ENCODE measurements at regions not wholly inside any gene's neighbourhood (a gene's known extent, or its start where the extent isn't known, plus 50 kb on each side); places are given as distances from the start of the nearest gene placed in this dataset.

DNA sequence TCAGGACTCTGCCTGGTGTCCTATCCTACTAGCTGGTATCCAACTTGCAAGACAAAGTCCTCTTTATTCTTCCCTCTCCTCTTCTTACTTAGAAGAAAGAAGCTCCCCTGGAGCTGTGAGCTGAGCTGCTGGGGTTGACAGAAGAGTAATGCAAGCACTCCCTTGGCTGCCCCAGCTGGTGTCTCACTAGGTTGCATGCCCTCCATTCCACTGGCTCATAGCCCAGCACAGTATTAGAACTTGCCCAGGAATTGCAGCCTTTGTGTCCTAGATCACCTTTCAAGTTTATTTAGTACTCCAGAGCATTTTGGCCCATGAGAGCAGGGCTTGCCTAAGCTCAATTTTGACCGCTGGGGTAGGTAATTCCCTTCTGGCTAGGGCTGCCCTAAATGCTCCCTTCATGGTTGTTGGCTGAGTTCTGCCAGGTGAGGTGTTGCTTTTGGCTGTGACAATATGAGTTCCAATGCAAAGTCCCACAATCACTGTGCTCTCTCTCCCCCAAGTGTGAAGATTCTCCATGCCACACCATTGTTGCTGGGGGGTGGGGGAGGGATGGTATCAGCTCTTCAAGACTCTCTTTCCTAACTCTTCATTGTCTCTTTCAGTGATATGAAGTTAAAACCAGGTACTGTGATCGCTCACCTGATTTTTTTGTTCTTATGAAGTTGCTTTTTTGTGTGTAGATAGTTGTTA, 317.4 kb upstream of the DDHD1 start:
- Histone ChIP-seq H4K91ac (ENCODE audit: low read length) (no peak overlapping the region), H2BK120ac (ENCODE audit: low read depth, low read length) (no peak overlapping the region), H3K27ac (ENCODE audit: low read length, poor library complexity, severe bottlenecking) (no peak overlapping the region), H3K4me1 (ENCODE audit: control insufficient read depth, insufficient read depth, low read depth, low read length) (no peaks in the 10 kb centered on the region), H4K8ac (ENCODE audit: low read length) (no peak overlapping the region), H3K9ac (ENCODE audit: low read length) (no peak overlapping the region), H2BK5ac (ENCODE audit: low read depth, low read length, poor library complexity, severe bottlenecking) (no peak overlapping the region), H3K4me3 (ENCODE audit: insufficient read depth in 1 of 2, low read depth in 1 of 2, low read length in 2 of 2) (no peak overlapping the region), H2AFZ (ENCODE audit: low read depth, low read length) (no peak overlapping the region), H3K18ac (ENCODE audit: low read depth in 1 of 2, low read length in 2 of 2) (no peak overlapping the region), H3K4me2 (ENCODE audit: low read length, poor library complexity, severe bottlenecking) (no peak overlapping the region), H2AK5ac (ENCODE audit: low read length, severe bottlenecking) (no peak overlapping the region), H2BK12ac (ENCODE audit: low read length in 2 of 2) (no peak overlapping the region), H3K27me3 (ENCODE audit: control insufficient read depth in 1 of 2, insufficient read depth in 1 of 2, low read length in 2 of 2) (no peaks in the 10 kb centered on the region), H3K4ac (ENCODE audit: low read depth in 1 of 2, low read length in 2 of 2) (no peak overlapping the region), H3K23ac (ENCODE audit: low read length in 2 of 2) (no peak overlapping the region), H3K14ac (ENCODE audit: low read length in 2 of 2) (no peak overlapping the region), H3K9me3 (ENCODE audit: control insufficient read depth, low read length) (no peaks in the 10 kb centered on the region), H3K79me1 (replicated peaks; ENCODE audit: low read length, poor library complexity, severe bottlenecking) (no peaks in the 10 kb centered on the region), H2BK15ac (ENCODE audit: low read depth, poor library complexity, severe bottlenecking) (no peak overlapping the region), H3K36me3 (ENCODE audit: control insufficient read depth in 1 of 2, insufficient read depth in 2 of 2, low read depth in 1 of 2, low read length in 2 of 2) (no peaks in the 10 kb centered on the region)
- 94% methylated on average over 2 of the region's 2 CpGs for WGBS
- DNase-seq = no peak

DNA sequence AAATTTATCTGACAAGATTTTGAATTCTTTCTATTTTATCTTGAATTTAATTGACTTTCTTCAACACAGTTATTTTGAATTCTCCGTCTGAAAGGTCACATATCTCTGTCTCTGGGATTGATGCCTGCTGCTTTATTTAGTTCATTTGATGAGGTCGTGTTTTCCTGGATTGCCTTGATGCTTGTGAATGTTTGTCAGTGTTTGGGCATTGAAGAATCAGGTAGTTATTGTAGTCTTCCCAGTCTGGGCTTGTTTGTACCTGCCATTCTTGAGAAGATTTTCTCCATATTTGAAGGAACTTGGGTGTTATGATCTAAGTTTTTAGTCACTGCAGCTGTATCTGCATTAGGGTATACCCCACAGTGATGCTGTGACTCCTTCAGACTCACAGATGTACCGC, 315.8 kb upstream of the DDHD1 start:
- H2AK5ac ChIP-seq (ENCODE audit: low read length, severe bottlenecking) = no peak overlapping the region
- H3K18ac ChIP-seq (ENCODE audit: low read depth in 1 of 2, low read length in 2 of 2) = no peak overlapping the region
- no peak overlapping the region for H4K8ac ChIP-seq (ENCODE audit: low read length)
- H3K14ac ChIP-seq (ENCODE audit: low read length in 2 of 2) = no peak overlapping the region
- H3K27ac ChIP-seq (ENCODE audit: low read length, poor library complexity, severe bottlenecking) = no peak overlapping the region
- H3K4me2 ChIP-seq (ENCODE audit: low read length, poor library complexity, severe bottlenecking) = no peak overlapping the region
- H2BK12ac ChIP-seq (ENCODE audit: low read length in 2 of 2) = no peak overlapping the region
- H2BK15ac ChIP-seq (ENCODE audit: low read depth, poor library complexity, severe bottlenecking) = no peak overlapping the region
- no peak overlapping the region for H3K23ac ChIP-seq (ENCODE audit: low read length in 2 of 2)
- H2AFZ ChIP-seq (ENCODE audit: low read depth, low read length) = no peak overlapping the region
- no peaks in the 10 kb centered on the region for H3K27me3 ChIP-seq (ENCODE audit: control insufficient read depth in 1 of 2, insufficient read depth in 1 of 2, low read length in 2 of 2)
- no peak overlapping the region for H4K91ac ChIP-seq (ENCODE audit: low read length)
- no peaks in the 10 kb centered on the region for H3K79me1 ChIP-seq (replicated peaks; ENCODE audit: low read length, poor library complexity, severe bottlenecking)
- H3K9ac ChIP-seq (ENCODE audit: low read length) = no peak overlapping the region
- no peak overlapping the region for H2BK5ac ChIP-seq (ENCODE audit: low read depth, low read length, poor library complexity, severe bottlenecking)
- no peak overlapping the region for H3K4ac ChIP-seq (ENCODE audit: low read depth in 1 of 2, low read length in 2 of 2)
- H2BK120ac ChIP-seq (ENCODE audit: low read depth, low read length) = no peak overlapping the region
- H3K9me3 ChIP-seq (ENCODE audit: control insufficient read depth, low read length) = no peaks in the 10 kb centered on the region
- H3K36me3 ChIP-seq (ENCODE audit: control insufficient read depth in 1 of 2, insufficient read depth in 2 of 2, low read depth in 1 of 2, low read length in 2 of 2) = no peaks in the 10 kb centered on the region
- no peak overlapping the region for H3K4me3 ChIP-seq (ENCODE audit: insufficient read depth in 1 of 2, low read depth in 1 of 2, low read length in 2 of 2)
- no peak for DNase-seq
- WGBS = 85% methylated on average over 3 of the region's 3 CpGs
- H3K4me1 ChIP-seq (ENCODE audit: control insufficient read depth, insufficient read depth, low read depth, low read length) = no peaks in the 10 kb centered on the region

DNA sequence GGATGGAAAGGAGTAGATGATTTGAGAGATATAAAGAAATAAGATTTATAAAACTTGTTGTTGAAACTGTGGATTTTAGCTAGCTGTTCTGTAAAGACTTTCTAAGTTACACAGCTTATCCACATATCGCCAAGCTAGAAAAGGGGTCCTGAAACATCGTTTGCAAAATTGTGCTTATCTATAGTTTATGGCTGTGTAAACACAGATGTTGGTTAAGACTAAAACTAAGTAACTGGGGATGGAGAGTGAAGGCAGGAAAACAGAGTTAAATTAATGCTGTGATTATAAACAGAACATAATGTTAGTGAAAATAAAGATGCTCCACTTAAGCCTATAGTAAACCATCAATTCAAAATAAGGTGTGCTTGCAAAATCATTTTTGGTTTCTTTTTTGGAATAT, 311.3 kb upstream of the DDHD1 start:
- Histone ChIP-seq H2BK120ac (ENCODE audit: low read depth, low read length) (no peak overlapping the region), H2BK15ac (ENCODE audit: low read depth, poor library complexity, severe bottlenecking) (no peak overlapping the region), H4K91ac (ENCODE audit: low read length) (no peak overlapping the region), H3K9me3 (ENCODE audit: control insufficient read depth, low read length) (no peaks in the 10 kb centered on the region), H2BK5ac (ENCODE audit: low read depth, low read length, poor library complexity, severe bottlenecking) (no peak overlapping the region), H2AFZ (ENCODE audit: low read depth, low read length) (no peak overlapping the region), H3K36me3 (ENCODE audit: control insufficient read depth in 1 of 2, insufficient read depth in 2 of 2, low read depth in 1 of 2, low read length in 2 of 2) (no peaks in the 10 kb centered on the region), H2AK5ac (ENCODE audit: low read length, severe bottlenecking) (no peak overlapping the region), H3K4me1 (ENCODE audit: control insufficient read depth, insufficient read depth, low read depth, low read length) (no peaks in the 10 kb centered on the region), H3K4ac (ENCODE audit: low read depth in 1 of 2, low read length in 2 of 2) (no peak overlapping the region), H3K27ac (ENCODE audit: low read length, poor library complexity, severe bottlenecking) (no peak overlapping the region), H3K4me2 (ENCODE audit: low read length, poor library complexity, severe bottlenecking) (no peak overlapping the region), H3K27me3 (ENCODE audit: control insufficient read depth in 1 of 2, insufficient read depth in 1 of 2, low read length in 2 of 2) (no peaks in the 10 kb centered on the region), H3K4me3 (ENCODE audit: insufficient read depth in 1 of 2, low read depth in 1 of 2, low read length in 2 of 2) (no peak overlapping the region), H3K18ac (ENCODE audit: low read depth in 1 of 2, low read length in 2 of 2) (no peak overlapping the region), H2BK12ac (ENCODE audit: low read length in 2 of 2) (no peak overlapping the region), H3K14ac (ENCODE audit: low read length in 2 of 2) (no peak overlapping the region), H3K79me1 (replicated peaks; ENCODE audit: low read length, poor library complexity, severe bottlenecking) (no peaks in the 10 kb centered on the region), H4K8ac (ENCODE audit: low read length) (no peak overlapping the region), H3K9ac (ENCODE audit: low read length) (no peak overlapping the region), H3K23ac (ENCODE audit: low read length in 2 of 2) (no peak overlapping the region)
- WGBS = 23% methylated on average over 2 of the region's 2 CpGs
- DNase-seq = peak; percentile 25

DNA sequence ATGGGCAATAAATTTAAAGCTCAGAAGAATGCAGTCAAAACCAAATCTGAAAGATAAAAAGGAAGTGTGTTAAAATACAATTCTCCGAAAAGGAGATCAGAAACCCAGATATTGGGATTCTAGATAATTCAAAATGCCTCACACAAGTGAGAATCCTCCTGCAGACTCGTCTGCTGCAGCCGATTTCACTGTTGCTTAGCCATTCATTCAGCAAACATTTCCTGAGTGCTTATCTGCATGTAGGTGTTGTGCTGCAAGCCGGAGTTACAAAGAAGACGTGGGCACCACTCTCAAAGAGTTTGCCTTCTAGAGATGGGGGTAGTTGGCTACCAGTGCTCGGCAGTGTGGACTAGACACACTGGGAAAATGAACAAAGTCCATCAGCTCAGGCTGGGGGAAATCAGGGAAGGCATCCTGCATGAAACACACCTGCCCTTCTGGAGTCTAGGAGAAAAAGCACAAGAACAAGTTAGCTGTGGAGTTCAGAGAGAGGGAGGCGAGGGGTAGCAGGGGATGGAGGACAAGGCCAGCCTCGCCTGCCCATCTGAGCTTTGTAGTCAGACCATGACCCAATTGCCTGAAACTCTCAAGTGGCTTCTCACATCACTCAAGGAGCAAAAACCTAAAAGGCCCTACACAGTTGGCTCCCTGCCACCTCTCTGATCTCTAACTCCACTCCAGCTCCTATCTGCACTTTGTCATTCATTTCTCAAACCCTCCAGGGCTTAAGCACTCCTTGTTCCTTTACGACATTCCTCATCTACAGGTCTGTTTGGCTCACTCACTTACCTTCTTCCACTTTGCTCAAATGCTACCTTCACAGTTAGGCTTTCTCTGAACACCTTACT, 310.0 kb upstream of the DDHD1 start:
- Histone ChIP-seq H3K23ac (ENCODE audit: low read length in 2 of 2) (no peak overlapping the region), H2BK5ac (ENCODE audit: low read depth, low read length, poor library complexity, severe bottlenecking) (no peak overlapping the region), H2BK15ac (ENCODE audit: low read depth, poor library complexity, severe bottlenecking) (no peak overlapping the region), H3K79me1 (replicated peaks; ENCODE audit: low read length, poor library complexity, severe bottlenecking) (no peaks in the 10 kb centered on the region), H4K8ac (ENCODE audit: low read length) (no peak overlapping the region), H3K9ac (ENCODE audit: low read length) (no peak overlapping the region), H3K36me3 (ENCODE audit: control insufficient read depth in 1 of 2, insufficient read depth in 2 of 2, low read depth in 1 of 2, low read length in 2 of 2) (no peaks in the 10 kb centered on the region), H3K27me3 (ENCODE audit: control insufficient read depth in 1 of 2, insufficient read depth in 1 of 2, low read length in 2 of 2) (no peaks in the 10 kb centered on the region), H4K91ac (ENCODE audit: low read length) (peak overlapping the region; percentile 5), H2AFZ (ENCODE audit: low read depth, low read length) (no peak overlapping the region), H3K18ac (ENCODE audit: low read depth in 1 of 2, low read length in 2 of 2) (peak overlapping the region in 1 of 2 experiments; percentile 54), H3K27ac (ENCODE audit: low read length, poor library complexity, severe bottlenecking) (no peak overlapping the region), H3K4me1 (ENCODE audit: control insufficient read depth, insufficient read depth, low read depth, low read length) (no peaks in the 10 kb centered on the region), H2BK12ac (ENCODE audit: low read length in 2 of 2) (peak overlapping the region in 1 of 2 experiments; percentile 85), H3K4me2 (ENCODE audit: low read length, poor library complexity, severe bottlenecking) (no peak overlapping the region), H3K4me3 (ENCODE audit: insufficient read depth in 1 of 2, low read depth in 1 of 2, low read length in 2 of 2) (no peak overlapping the region), H2AK5ac (ENCODE audit: low read length, severe bottlenecking) (no peak overlapping the region), H3K14ac (ENCODE audit: low read length in 2 of 2) (peak overlapping the region in 1 of 2 experiments; percentile 44), H3K9me3 (ENCODE audit: control insufficient read depth, low read length) (no peaks in the 10 kb centered on the region), H3K4ac (ENCODE audit: low read depth in 1 of 2, low read length in 2 of 2) (no peak overlapping the region), H2BK120ac (ENCODE audit: low read depth, low read length) (no peak overlapping the region)
- no peak for DNase-seq
- WGBS = 64% methylated on average over 9 of the region's 9 CpGs
